GM10266 (cell line): ENCODE measurements at regions not wholly inside any gene's neighbourhood (a gene's known extent, or its start where the extent isn't known, plus 50 kb on each side); places are given as distances from the start of the nearest gene placed in this dataset.

Source experiments
- DNase-seq: peaks from one replicate; pipeline ENCODE4 v3.0.0; 2012; ENCODE audit errors: extremely low spot score
- TF ChIP-seq, protein P1 (sequence below): IDR thresholded peaks from 2 replicates; pipeline ENCODE4 v1.5.1; 2012; ENCODE audit warnings: mild to moderate bottlenecking, low read depth; ENCODE audit not compliant: control insufficient read depth, insufficient read depth; ENCODE audit errors: missing control alignments

DNA sequence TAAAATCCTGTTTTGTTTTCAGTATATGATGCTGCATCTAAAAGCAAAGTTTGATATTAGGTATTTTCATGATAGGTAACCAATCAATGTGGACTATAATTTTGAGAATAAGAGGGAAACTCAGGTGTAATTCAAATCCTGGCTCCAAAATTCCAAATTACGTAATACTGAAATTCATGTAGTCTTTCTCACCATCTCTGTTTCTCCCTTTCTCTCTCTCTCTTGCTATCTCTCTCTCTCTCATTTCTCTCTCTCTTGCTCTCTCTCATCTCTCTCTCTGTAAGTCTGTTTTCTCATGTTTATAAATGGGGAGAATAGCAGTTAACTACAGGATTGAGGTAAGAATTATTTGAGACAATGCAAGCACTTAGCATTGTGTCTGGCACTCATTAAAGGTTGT lies 401.1 kb upstream of the TLE4 start:
- DNase-seq: no peak

DNA sequence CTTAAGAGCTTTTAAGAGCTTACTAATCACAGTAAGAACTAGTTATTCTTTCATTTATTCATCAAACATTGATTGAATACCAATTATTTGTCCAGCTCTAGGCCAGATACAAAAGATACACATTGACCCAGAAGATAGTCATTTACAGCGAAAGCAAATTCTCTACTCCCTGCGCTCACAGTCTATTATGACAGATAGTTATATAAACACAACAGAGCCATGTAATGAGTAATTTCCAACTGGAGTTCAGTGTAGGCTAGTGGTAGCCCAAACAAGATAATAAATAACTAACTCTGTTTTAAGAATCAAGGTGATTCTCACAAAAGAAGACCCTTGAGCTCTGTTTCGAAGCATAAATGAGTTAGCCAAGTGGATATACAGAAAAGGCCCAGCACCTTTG lies 397.8 kb upstream of the TLE4 start:
- DNase-seq: no peak
- TF ChIP-seq, protein P1, sequence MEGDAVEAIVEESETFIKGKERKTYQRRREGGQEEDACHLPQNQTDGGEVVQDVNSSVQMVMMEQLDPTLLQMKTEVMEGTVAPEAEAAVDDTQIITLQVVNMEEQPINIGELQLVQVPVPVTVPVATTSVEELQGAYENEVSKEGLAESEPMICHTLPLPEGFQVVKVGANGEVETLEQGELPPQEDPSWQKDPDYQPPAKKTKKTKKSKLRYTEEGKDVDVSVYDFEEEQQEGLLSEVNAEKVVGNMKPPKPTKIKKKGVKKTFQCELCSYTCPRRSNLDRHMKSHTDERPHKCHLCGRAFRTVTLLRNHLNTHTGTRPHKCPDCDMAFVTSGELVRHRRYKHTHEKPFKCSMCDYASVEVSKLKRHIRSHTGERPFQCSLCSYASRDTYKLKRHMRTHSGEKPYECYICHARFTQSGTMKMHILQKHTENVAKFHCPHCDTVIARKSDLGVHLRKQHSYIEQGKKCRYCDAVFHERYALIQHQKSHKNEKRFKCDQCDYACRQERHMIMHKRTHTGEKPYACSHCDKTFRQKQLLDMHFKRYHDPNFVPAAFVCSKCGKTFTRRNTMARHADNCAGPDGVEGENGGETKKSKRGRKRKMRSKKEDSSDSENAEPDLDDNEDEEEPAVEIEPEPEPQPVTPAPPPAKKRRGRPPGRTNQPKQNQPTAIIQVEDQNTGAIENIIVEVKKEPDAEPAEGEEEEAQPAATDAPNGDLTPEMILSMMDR: no peak

More for the DNA sequence above, 401.1 kb upstream of the TLE4 start:
- TF ChIP-seq, protein P1: no peak

DNA sequence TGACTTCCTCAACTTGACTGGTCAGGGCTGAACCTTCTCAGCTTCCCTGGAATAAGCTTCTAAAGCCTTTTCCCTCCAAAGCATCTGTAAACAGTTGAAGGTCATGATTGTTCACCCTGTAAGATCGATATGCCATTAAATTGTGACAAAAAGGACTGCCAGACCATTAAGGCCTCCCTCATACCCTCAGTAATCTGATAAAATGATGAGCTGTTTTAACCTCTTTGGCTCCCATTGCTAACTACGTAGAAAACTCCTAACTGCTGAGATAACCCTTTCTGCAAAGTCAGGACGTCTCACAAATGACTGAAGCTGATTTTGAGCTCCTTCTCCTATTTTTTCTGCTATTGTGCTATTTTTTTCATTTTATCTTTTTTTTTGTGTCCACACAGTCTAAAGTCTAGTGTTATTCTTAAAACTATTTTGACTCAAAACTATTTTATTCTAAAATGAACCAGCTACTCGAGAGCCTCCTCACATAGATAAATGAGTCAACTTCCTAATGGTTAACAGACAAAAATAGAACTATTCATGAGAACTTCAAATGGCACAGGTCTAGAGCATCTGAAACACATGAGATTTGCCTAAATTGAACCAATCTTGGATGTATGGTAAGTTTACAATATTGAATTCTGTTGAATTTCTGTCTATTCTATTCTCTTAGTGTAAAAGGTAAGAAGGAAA lies 395.6 kb upstream of the TLE4 start:
- no peak for DNase-seq
- TF ChIP-seq, protein P1: no peak

DNA sequence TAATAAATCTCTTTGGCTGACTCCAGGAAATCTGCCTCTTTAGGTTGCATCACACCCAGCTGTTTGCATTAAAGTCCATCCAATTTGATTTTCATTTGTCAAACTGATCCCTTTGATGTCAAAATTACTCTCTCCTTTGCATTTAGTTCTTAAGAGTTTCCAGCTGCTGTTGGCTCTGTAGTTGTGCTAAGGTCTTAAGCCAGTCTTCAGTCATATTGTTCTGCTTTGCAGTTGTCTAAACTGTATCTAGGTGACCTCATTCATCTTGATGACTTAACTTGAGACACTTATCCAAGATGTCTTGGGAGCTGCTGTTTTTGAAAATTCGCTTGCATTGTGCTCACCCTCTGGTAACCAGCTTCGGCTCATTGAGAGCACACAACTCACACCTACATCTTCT lies 386.9 kb upstream of the TLE4 start:
- TF ChIP-seq, protein P1: no peak
- no peak for DNase-seq

DNA sequence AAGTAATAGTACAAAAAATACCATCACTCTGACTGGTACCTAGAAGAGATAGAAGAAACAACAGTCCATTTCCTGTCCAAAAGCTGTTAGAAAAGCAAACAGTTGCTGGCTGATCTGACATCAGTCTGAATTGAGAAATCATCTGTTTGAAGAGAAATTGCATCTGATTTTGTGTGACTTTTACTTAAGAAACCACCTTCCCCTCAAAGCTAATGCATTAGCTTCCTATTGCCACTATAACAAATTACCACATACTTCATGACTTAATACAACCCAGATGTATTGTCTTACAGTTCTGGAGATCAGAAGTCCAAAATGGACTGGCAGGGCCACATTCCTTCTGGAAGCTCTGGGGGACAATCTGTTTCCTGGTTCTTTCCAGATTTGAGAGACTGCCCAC lies 385.9 kb upstream of the TLE4 start:
- TF ChIP-seq, protein P1: no peak

DNA sequence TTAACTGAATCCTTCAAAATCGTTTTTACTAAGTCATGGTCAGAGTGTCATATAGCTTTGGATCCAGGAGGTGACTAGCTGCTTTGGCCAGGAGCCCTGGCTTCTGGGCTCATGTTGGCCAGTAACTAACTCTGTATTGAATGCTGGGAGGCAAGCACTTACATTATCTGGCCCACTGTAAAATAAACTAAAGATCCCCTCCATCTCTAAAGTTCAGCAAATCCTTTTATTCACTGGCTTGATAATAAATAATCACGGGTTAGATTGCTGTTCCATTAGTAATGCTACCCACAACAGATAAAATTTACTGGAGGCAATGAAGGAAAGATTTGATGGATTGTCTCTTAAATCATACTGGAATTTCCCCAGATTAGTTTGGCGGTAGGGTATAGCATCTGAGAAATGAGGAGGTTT lies 382.2 kb upstream of the TLE4 start:
- DNase-seq: no peak
- TF ChIP-seq, protein P1: no peak

More for the DNA sequence above, 385.9 kb upstream of the TLE4 start:
- DNase-seq: no peak

DNA sequence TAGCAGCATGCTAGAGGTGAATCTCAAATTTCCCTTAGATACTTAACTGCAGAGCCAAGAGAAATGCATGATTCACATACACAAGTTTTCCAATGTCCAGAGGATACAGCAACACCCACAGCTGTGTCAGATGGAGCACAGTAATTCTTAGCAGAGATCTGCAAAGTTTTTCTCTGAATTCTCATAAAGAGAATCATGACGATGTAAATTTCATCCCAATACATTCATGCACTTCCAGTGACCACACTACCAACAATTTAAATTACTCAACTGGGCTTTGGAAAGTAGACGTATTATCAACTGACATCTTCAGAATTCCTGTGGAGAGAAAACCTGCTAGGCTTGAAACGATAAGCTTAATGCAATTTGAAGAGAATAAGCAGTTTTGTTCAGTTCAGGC lies 378.8 kb upstream of the TLE4 start:
- TF ChIP-seq, protein P1: no peak
- DNase-seq: no peak
